TTC549 (cell line): ENCODE measurements at regions not wholly inside any gene's neighbourhood (a gene's known extent, or its start where the extent isn't known, plus 50 kb on each side); places are given as distances from the start of the nearest gene placed in this dataset.

ENCODE experiments used
- FAIRE-seq: peaks from 2 replicates; lab custom pipeline; 2012; peaks lifted over from hg19 to GRCh38; lab: Jason Lieb, UNC

DNA sequence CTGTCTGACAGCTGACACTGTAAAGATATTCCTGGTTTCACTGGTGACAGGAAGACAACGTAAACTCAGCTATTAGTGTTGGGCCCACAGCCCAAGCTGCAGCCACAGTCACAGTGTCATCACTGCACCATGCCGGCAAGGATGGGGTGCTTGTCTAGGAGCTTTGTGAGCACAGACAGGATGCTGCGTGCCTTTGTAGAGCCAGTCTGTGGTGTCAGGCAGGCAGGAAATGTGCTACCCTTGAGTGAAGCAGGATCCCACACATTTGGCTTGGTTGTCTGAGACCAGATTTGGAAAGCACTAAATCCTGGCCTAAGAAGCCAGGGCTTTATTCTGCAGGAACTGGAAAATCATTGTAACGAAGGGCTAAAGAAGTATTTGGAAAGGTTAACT is 121.6 kb upstream of the ADAMTS16 start:
- no peak for FAIRE-seq

DNA sequence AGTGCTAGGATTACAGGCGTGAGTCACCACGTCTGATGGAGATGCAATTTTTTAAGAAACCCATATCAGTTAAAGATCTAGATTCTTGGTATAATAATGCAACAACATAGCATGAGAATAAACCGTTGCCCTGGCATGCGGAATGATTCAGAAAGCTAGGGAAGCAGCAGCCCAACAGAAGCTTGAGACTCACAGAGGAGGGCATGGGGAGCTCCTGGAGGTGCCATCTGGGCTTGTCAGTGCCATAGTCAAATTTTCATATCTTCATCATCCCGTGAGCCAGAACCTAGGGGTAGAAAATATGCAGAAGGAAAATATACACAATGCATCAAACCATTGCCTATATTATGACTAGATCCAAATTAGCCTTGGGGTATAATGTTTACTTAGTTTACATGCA is 118.7 kb upstream of the ADAMTS16 start:
- no peak for FAIRE-seq

DNA sequence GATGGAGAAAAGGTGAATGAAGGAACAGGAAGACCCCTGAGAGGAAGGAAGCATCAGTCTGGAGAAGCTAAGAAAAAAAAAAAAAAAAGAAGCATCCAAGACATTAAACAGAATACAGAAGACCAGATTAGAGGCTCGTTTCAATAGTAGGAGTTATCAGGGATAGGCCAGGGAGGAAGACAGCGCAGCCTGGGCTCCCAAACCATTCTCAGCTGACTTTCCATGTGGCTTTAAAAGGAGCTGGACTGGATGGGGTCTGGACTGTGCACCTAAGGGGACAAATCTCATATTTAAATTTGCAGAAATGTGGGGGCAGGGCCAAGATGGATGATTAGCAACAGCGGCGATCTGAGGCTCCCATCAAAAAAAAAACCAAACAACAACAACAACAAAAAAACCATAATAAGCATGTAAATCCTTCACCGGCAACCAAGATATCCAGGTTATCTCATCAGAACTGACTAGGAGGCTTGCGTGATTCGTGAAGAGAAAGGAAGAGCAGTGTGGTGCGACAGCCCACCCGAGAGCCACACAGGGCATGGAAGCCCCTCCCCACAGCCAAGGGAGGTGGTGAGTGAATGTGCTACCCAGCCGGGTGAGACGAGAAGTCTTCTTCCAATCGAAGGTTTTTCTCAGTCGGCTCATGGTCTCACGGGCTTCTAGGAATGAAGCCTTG is 114.9 kb upstream of the ADAMTS16 start:
- no peak for FAIRE-seq

DNA sequence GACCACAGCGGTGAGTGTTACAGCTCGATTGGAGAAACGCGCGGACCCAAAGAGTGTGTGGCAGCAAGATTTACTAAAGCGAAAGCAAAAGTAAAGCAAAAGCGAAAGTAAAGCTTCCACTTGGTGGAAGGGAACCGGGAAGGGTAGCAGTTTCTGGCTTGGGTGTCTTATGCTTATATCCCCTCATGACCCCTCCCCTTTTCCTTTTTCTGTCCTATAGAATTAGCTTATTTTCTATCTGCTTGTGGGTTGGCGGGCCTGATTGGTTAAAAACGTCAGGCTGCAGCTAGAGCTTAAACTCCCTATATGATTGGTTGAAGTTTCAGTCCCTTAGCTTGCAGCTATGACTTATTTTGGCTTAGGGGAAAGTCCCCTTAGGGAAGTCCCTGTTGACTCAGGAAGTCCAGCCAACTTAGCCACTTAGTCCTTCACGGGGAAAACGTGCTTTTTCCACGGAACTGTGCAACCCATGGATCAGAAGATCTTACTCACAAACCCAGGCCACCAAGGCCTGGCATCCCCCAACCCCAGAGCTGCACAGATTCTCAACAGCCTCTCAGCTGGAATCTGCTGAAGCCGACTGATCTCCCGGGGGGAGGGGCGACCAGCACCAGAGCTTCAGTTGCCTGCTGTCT is 114.2 kb upstream of the ADAMTS16 start:
- no peak for FAIRE-seq

DNA sequence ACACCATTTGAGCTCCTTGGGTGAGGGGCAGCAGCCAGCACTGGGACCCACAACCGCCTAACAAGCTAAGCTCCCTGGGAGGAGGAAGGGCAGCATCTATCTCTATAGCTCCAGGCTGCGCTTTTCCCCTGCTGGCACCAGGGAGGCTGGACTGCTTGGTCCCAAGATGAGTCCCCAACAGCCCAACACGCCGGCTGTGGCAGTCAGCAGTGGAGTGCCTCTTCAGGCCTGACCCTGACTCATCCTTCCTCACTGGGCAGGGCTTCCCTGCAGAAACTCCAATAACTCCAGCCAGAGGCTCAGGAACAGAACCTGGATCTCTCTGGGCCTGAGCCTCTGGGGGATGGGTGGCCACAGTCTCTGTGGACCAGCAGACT is 113.7 kb upstream of the ADAMTS16 start:
- FAIRE-seq: no peak

DNA sequence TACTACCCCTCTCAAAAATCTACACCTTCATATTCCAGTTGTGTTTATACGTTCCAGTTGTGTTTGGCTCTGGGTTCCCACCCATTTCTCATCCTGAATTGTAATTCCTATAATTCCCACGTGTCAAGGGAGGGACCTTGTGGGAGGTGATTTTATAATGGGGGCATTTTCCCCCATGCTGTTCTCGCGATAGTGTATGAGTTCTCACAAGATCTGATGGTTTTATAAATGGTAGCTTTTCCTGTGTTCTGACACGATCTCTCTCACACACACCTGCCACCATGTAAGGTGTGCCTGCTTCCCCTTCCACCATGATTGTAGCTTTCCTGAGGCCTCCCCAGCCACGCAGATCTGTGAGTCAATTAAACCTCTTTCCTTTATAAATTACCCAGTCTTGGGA is 108.5 kb upstream of the ADAMTS16 start:
- no peak for FAIRE-seq

DNA sequence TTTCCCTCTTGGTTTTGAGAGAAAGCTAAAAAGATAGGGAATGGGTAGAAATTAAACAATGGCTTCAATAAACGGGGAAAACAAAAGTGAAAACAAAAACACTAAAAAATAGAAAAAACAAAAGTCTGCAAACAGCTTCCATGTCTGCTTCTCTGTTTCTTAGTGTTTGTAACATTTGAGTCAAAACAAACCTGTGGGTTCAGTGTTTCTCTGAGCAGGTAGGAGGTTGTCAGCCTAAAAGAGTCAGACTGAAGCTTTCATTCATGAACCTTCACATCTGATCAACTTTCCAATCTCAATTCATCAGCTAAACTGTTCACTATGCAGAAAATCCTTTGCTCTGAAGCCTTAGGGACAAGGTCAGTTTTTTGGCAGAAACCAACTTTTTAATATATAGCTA is 102.5 kb upstream of the ADAMTS16 start:
- FAIRE-seq: no peak

DNA sequence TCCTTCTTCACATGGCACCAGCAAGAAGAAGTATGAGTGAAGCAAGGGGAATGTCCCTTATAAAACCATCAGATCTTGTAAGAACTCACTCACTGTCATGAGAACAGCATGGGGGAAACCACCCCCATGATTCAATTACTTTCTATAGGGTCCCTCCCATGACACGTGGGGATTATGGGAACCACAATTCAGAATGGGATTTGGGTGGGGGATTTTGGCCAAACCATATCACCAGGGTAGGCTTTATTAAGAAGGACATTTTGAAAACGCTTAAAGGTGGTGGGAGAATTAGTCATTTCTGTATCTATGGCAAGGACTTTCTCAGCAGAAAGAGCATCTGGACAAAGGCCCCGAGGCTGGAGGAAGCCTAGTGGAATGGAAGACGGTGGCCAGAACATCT is 100.2 kb upstream of the ADAMTS16 start:
- FAIRE-seq: no peak

DNA sequence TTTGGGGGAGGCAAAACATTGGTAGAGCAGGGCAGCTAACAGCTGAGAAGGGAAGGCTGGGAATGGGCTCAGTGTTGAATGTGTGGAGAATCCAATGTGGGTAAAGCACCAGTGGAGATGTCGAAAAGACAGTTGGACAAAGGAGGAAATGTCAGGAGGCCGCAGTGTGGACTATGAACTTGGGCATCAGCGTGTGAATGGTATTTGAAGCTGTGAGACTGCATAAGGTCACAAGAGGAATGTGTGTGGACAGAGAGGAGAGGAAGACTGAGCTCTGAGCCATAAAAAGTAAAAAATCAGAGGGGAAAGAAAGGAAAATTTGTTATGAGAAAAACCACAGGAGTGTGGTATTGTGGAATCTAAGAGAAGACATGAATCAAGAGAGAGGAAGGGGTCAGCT is 99.4 kb upstream of the ADAMTS16 start:
- FAIRE-seq: no peak

DNA sequence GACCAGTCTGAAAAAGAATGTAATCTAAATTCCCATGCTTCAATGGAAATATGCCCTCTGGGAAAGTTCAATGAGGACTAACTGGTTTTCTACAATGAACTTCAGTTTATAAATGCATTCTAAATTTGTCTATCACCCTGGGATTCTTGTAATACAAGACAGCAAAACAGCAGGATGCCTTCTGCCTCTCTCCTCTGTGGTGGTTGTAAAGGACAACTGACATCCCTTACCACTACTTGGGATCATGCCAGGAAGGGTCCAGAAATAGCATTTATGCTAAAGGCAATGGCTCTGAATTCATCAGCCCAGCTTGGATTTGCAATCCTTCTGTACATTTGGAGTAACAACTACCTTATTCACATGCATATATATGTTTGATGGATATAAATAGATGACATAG is 97.3 kb upstream of the ADAMTS16 start:
- FAIRE-seq: no peak

DNA sequence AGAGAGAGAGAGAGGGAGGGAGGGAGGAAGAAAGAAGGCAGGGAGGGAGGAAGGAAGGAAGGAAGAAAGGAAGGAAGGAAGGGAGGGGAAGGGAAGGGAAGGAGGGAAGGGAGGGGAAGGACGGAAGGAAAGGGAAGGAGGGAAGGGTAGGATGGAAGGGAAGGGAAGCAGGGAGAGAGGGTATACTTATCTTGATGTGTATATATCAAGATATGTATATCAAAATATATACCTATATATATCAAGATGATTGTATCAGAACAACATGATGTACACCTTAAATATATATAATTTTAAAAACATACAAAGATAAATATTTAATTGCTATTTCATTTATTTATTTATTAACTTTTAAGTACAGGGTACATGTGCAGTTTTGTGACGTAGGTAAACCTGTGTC is 96.8 kb upstream of the ADAMTS16 start:
- FAIRE-seq: no peak

DNA sequence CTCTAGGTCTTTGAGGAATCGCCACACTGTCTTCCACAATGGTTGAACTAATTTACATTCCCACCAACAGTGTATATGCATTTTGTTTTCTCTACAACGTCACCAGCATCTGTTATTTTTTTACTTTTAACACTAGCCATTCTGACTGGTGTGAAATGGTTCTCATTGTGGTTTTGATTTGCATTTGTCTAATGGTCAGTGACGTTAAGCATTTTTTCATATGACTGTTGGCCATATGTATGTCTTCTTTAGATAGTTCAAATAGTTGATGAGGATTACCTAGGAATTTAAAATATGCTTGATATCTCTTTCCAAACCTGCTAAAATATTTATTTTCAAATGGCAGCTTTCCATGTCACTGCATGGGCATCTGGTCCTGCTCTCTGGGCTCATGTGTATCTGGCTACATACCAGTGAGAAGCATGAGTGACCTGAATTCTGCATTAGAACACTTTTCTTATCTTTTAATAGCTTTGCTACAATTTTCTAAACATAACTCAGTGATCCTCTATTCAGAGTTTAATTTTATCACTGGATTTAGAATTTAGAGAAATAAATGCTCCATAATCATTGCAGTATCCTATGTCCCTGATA is 95.8 kb upstream of the ADAMTS16 start:
- FAIRE-seq: no peak

DNA sequence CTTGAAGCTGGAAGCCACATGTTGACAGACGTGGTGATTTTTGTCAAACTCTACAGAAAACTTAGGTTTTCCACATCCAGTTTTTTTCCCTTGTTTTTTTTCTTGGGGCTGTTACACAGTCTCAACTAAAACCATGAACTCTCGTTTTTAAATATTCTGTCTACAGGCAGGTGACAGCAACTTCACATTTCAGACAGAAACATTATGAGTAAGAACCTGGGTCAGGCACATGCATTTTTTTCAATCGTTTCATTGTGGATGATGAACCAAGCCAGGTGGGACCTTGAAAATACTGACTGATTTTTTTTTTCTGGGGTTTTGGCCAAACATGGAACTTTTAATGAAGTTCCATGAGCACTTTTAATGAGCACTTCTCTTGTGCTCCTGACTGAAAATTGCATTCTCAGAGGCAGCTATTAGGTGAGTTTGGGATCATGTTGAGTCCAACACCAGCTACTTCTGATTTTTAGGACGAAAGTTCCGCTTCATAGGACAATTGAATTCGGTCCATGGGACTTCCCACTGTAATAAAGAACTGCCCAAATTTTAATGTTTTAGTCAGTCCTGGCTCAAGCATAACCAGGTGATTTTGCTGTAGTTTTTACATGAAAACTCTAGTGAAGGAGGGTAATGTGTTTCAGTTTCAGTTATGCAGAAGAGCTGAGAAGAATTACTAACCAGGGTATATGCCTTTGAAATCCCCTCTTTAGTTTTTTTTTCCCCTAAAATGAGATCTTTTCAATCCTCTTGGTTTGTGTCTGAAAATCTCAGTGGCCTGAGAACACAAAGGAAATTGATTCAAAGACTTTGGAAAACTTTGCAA is 93.2 kb upstream of the ADAMTS16 start:
- no peak for FAIRE-seq

DNA sequence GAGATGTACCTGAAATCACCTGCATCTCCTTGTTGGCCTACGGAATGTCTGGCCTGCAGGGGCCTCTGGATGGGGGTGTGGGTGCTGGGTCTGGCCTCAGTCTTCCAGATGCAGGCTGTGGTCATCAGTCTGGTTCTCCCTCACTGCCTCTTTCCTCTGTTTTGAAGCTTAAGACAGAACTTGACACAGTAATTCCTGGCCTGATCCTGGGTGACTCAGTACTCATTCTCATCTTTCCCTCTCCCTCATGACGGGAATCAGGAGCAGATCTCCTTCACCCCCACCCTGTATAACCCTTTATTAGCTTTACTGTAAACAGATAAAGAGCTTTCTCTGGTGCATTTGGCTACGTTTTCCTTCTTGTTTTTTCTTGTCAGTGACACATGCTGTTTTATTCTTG is 89.3 kb upstream of the ADAMTS16 start:
- FAIRE-seq: no peak

DNA sequence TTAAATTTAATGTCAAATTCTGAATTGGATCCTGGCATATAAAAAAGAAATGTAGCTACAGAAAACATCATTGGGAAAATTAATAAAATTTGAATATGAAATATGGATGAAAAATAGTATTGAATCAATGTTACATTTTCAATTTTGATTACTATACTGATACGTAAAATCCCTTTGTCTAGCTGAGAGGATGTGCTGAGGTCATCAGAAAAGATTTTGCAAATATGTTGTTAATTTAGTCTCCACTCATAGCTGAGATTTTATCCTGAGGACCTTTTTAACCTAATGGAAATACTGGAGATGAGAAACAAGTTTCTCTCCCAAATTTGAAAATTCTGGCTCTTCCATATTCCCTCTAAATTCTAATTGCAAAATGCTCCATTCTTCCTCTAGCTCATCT is 84.4 kb upstream of the ADAMTS16 start:
- FAIRE-seq: no peak

DNA sequence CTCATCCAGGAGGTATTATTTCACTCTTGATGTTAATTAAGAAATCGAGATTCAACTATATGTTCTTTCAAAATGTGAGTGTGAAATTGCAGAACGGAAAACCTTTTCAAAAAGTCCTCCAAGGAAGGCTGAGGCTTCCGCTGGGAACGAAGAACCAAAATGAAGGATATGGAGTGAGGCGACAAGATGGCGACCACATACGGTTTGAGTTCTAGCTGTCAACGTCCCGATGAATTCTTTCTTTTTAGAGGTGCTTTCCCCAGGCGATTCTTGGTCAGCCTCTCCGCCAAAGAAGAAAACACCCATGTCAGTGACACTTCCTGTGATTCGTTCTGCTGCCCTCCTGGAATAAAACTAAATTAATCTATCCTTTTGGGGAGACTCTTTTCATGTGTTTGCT is 78.3 kb upstream of the ADAMTS16 start:
- FAIRE-seq: no peak

DNA sequence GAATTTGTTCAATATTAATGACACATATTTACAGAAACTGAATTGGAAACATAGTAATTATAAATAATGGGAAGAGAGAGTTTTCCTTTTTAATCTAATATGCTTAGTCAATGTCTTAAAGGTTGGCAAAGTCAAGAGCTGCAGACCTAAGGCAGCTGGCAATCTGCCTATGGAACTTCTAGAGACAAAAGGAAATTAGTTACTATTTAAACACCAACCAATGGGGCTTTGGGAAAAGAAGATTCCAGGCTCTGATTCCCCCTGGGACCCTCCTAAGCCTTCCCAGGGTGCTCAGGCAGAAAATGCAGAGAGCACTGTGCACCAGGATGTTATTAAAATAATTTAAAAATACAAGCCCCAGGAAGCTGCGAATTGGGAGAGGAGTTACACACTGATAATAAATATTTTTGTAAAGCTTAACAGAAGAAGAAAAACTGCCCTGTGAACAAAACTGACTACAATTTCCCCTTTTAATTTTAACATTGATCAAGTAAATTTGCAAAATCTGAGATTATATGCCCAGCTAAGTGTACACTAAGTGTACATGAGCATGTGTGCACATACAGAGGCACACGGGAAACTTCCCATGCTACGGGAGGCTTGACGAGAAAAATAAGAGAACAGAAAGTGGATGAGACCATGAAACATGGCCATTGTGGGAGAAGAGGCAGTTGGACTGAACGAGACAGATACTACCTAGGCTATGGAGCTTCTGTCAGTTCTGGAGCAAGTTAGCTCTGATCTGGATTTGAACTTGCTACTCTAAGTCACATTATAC is 77.4 kb upstream of the ADAMTS16 start:
- no peak for FAIRE-seq

DNA sequence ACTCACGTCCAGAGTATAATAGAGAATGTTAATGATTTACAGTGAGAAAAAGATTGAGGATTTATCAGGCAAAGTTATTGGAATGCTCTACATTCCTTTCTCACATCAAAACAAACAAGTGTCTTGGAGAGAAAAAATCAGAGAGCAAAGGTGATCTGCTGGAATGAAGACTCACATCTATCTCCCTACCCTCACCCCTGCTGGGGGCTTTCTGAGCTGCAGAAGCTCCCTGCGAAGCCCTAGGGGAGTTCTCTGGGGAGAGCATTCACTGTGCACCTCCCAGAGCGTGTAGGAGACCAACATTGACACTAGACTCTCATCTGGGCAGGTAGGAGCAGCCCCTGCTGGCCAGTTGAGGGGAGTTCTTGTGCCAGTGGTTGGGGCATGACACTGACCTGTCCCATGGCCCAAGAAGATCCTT is 76.6 kb upstream of the ADAMTS16 start:
- no peak for FAIRE-seq

DNA sequence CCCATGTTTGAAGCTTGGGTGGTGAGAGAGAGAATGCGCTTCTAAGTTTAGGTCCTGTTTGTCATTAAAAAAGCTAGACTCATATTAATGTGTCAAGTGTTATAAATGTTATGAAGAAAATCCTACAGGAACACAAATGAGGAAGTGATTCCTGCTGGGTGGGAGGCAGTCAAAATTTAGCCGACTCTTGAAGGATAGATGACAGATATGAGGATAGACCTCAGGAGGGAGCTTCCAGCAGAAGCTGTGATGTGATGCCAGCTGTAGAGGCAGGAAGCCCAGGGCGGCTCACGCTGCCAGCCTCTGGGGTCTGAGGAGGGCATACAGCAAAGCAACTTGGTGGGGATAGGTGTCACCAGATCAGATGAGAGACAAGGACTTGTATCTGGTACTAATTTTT is 74.7 kb upstream of the ADAMTS16 start:
- FAIRE-seq: no peak

DNA sequence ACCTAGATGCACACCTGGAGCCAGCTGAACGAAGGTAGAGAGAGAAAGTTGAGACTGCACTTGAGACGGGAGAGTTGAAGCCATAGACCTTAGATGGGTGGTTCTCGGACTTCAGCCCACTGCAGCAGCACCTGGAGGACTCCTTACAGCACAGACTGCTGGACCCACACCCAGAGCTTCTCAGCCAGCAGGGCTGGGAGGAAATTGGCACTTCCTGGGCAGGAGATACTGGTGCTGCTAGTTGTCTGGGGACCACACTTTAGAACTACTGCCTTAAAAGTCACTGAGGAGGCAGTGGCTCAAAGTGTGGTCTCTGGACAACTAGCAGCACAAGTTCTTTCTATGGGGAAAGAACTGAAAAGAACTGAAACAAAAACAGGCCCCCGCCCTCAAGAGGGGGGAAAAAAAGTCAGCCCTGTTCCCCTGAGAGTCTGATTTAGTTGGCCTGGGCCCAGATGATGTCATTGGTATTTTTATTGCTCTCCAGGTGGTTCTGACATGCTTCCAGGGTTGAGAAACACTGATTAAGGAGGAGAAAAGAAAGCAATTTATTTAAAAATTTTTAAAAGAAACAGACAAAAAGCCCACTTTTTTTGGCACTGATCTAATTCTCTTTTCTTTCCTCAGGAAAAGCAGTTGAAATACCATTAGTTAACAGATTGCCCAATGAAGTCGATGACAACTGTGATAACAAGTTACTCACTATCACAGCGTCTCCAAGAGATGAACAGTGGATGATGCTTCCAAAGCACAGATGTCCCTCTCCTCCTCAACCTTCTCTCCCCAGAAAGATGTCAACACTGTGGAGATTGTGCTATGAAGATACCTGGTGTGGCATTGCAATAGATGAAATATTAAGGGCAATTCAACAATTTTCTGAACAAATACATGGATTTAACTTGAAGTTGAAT is 73.6 kb upstream of the ADAMTS16 start:
- FAIRE-seq: no peak

DNA sequence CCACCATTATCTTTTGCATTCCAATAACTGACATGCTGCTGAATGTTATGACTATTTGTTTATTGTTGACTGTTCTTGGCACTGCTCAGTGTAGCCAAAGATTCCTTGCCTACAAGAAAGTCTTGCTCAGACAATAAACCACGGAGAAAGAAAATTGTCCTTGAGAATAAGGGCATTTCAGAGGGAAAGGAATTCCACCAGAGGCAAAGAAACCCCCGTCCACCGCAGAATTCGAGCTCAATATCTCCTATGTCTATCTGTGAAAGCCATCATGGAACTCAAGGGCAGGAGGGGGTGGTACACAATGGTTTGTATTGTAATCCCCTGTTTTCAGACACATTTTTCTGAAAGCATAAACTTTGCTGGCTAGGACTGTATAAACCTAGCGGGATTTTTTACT is 70.3 kb upstream of the ADAMTS16 start:
- FAIRE-seq: no peak
